HCT116 (cell line): ENCODE measurements at regions not wholly inside any gene's neighbourhood (a gene's known extent, or its start where the extent isn't known, plus 50 kb on each side); places are given as distances from the start of the nearest gene placed in this dataset.

Experiments used
- CBX3 ChIP-seq: IDR thresholded peaks from 2 replicates; pipeline ENCODE4 v1.6.1; 2012; ENCODE audit warnings: low read depth
- CEBPB ChIP-seq: IDR thresholded peaks from 2 replicates; pipeline ENCODE4 v1.6.1; 2012; ENCODE audit warnings: low read depth
- CTCF ChIP-seq, 3 experiments: fragments of 200-600 bp in 1 of 3; sonication (generic) in 1 of 3; IDR thresholded peaks in 2 of 3; conservative IDR thresholded peaks in 1 of 3; 2 replicates each; pipeline ENCODE4 v1.5.1; 2012 to 2017; ENCODE audit warnings: low read depth in 2 of 3, low read length in 2 of 3, antibody characterized with exemption in 1 of 3, borderline replicate concordance in 1 of 3, control low read depth in 1 of 3, mild to moderate bottlenecking in 1 of 3, mixed read lengths in 1 of 3, mixed run types in 1 of 3, moderate library complexity in 1 of 3; ENCODE audit not compliant: insufficient read depth in 1 of 3
- EZH2 ChIP-seq: fragments of 200-600 bp; sonication (generic); IDR thresholded peaks from 2 replicates; pipeline ENCODE4 v1.6.1; 2017; ENCODE audit warnings: antibody characterized with exemption, mixed run types
- EZH2phosphoT487 ChIP-seq: fragments of 200-600 bp; IDR thresholded peaks from 2 replicates; pipeline ENCODE4 v1.6.1; 2018; ENCODE audit warnings: antibody characterized with exemption, borderline replicate concordance
- MAX ChIP-seq: IDR thresholded peaks from 2 replicates; pipeline ENCODE4 v1.6.1; 2012
- POLR2A ChIP-seq: IDR thresholded peaks from 2 replicates; pipeline ENCODE4 v1.7.0; 2011; ENCODE audit warnings: borderline replicate concordance; ENCODE audit not compliant: insufficient read depth, insufficient read length; ENCODE audit errors: extremely low read depth
- POLR2AphosphoS5 ChIP-seq: IDR thresholded peaks from 2 replicates; pipeline ENCODE4 v1.6.1; 2011; ENCODE audit warnings: mild to moderate bottlenecking, low read depth, low read length, moderate library complexity
- REST ChIP-seq: IDR thresholded peaks from 2 replicates; pipeline ENCODE4 v1.6.1; 2012; ENCODE audit warnings: low read depth
- SIN3A ChIP-seq: IDR thresholded peaks from 2 replicates; pipeline ENCODE4 v1.6.1; 2012; ENCODE audit warnings: low read depth
- TCF7L2 ChIP-seq: IDR thresholded peaks from 2 replicates; pipeline ENCODE4 v1.7.0; 2011; ENCODE audit warnings: borderline replicate concordance, inconsistent platforms; ENCODE audit not compliant: insufficient read depth, insufficient read length; ENCODE audit errors: extremely low read depth
- YY1 ChIP-seq: IDR thresholded peaks from 2 replicates; pipeline ENCODE4 v1.6.1; 2011; ENCODE audit warnings: low read length, low read depth, moderate library complexity, mild to moderate bottlenecking; ENCODE audit not compliant: insufficient replicate concordance; ENCODE audit errors: extremely low read depth
- ZNF274 ChIP-seq: fragments of 200-500 bp; sonication (Bioruptor generic); IDR thresholded peaks from 2 replicates; pipeline ENCODE4 v1.6.1; 2014; ENCODE audit warnings: mild to moderate bottlenecking, low read depth, low read length, inconsistent platforms
- TF ChIP-seq, protein P1 (sequence below): IDR thresholded peaks from 2 replicates; pipeline ENCODE4 v1.6.1; 2012

- TF ChIP-seq EZH2 (no peak), CTCF (IDR thresholded peaks at IDR 0.05 in 2 of 3, conservative IDR thresholded peaks at IDR 0.05 in 1 of 3; ENCODE audit: borderline replicate concordance in 1 of 3, insufficient read depth in 1 of 3, low read depth in 2 of 3, low read length in 2 of 3) (no peak), TCF7L2 (no peak), YY1 (no peak), POLR2AphosphoS5 (no peak), REST (no peak), SIN3A (no peak), EZH2phosphoT487 (no peak), CBX3 (no peak), CEBPB (no peak), POLR2A (no peak), ZNF274 (no peak), MAX (no peak)
- TF ChIP-seq, protein P1, sequence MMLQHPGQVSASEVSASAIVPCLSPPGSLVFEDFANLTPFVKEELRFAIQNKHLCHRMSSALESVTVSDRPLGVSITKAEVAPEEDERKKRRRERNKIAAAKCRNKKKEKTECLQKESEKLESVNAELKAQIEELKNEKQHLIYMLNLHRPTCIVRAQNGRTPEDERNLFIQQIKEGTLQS: no peak
Observed at GRCh38 chr4:157754410-157754809, 418.4 kb downstream of the GASK1B start.
